Left colon (tissue), 2 donors: ENCODE measurements at regions not wholly inside any gene's neighbourhood (a gene's known extent, or its start where the extent isn't known, plus 50 kb on each side); places are given as distances from the start of the nearest gene placed in this dataset.
"Not testable (repeated sequence)": the region's sequence is repeated elsewhere in the genome, so short reads cannot be mapped to it uniquely, and the experiment has no call there.

ENCODE experiments used
- ATAC-seq: fragments of 200-7000 bp; cut with Tn5 transposase; one replicate; pipeline ENCODE4 v1.9.1; 2020; ENCODE audit warnings: mild to moderate bottlenecking, moderate library complexity
- DNase-seq, 2 donors: peaks; one replicate each; pipeline ENCODE4 v3.0.0-alpha.2; 2020
- intact Hi-C, 2 donors: fragments of 100-400 bp; cut with DNase I in 1 of 2; cut with micrococcal nuclease in 1 of 2; formaldehyde crosslinking; loops; one replicate each; pipeline versions ENCODE4 v1.11.2 to v1.14.0; 2022; cut with DNase I, micrococcal nuclease
- donor health status: DM: no; HTN: no; CAD: no.
- donor health status: DM: yes; HTN: yes; CAD: no.

DNA sequence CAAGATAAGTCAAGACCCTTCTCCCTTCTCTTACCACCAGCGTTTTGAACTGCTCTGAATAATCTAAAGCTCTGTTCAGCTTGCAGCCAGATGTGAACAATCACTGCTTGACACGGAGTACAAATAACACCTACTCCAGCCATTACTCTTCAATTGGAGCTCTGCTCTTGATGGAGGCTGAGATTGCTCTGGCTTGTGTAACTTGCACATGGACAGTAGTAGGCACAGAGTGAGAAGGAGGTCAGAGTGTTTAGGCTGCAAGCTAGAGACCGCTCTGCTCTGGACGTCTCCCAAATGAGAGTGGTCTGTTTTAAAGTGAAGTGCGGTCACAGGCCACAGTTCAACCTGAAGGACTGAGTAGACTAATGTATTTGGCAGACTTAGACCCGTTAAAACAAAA is 158.3 kb downstream of the HDGFL1 start:
- DNase-seq (no peak), ATAC-seq (no peak)
- intact Hi-C loops: no loop called here

DNA sequence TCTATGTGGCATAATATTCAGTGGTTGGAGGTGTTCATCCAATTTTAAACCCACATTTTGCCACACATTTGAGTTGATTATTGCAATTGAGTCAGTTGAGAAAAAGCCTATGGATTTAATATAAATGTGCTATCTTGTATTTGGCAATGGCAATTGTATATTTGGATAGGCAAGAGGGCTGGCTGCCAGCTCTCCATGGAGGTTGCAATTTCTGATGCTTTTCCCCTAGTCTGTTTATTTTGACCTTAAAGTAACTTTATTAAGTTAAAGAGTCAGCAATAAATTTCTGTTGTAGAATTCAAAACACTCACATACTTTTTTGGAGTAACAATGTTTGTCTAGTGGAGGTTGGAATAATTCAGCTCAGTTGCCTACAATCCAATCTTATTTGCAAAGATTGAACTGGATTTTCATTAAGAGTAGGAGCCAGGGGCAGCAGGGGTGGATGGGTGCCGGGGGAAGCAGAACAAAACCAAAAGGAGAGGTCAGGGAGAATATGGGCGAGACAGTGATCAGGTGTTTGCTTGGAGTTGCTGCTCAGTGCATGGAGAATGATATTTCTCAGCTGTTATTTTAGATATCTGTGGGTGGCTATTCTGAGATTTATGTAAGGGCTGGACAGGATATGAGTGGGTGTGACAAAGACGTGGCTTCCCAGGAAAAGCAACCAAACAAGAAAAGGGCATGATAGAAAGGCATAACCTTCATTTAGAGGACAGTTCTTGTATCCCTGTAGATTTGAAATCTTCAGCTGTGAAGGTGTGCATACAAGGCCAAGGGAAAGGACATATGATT is 163.0 kb downstream of the HDGFL1 start:
- no peak for ATAC-seq
- intact Hi-C loops: no loop called here
- no peak for DNase-seq

DNA sequence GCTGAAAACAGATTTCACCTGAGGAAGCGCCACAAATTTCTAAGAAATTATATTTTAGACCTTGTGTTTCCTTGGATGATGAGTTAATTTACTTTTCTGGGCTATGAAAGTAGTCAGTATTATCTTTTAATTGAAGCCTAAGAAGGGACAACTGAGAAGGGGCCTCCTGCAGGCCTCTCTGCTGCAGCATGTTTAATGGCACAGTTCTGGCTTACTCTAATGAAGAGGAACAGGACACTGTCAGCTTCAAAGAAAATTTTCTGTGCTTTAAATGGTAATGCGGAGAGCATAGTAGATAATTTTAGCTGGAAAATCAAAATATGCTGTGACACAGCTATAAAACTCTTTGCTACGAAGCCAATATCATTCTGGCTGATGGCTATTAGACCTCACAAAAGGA is 167.4 kb downstream of the HDGFL1 start:
- intact Hi-C loops: no loop called here
- ATAC-seq (no peak), DNase-seq (no peak)

DNA sequence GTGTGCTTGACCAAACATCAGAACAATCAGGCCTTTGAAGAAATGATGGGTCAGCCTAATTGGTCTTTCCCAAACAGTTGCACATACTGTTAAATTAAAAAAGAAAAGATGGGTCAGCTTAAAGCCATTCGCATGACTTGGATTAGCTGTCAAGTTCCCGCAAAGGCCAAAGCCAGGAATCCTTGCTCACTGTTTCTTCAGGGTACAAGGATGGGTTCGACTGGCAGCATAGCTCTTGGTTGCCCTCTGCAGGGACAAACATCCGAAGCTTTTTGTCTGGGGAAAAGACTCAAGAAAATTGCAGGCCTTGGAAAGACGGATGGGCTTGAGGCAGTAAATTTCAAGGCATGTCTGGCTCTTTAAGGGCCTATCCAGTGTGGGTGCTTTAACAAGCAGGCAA is 168.0 kb downstream of the HDGFL1 start:
- DNase-seq: peak; percentile 25 to 32
- intact Hi-C loops: no loop called here
- peak; percentile 65 for ATAC-seq

DNA sequence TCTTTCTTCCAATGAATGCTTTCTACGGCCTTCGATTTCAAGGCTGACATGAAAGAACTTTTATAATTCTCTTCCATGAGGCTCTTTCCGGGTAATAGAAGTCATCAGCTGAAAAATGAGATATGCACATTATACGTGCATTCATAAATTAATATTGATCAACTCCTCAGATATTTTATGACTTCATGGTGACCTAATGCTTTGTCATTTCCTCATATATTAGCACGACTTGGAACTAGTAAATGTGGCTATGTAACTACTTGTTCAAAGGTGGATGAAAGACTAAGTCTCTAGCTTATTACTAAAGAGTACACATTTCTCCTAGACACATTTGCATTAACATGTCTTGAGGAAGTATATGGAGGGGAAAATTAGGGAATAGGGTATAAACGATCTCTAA is 168.8 kb downstream of the HDGFL1 start:
- DNase-seq (no peak), ATAC-seq (no peak)
- intact Hi-C loops: no loop called here

DNA sequence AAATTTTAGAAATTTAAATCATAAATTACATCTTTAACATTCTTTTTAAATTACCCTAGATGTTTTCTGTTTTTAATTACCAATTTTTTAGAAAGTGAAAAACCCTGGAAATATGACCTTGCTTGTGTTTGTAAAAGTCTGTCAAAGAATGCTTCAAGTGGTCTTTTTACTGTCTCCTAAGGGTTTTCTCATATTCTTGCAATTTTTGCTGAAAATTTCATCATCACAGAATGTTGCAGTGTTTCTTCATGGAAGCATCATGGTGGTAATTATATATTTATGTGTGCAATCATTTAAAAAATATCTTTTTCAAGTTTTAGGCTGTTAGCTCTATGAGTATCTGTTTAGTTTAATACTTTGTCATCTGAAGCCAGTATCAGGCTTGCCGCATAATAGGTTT is 178.2 kb downstream of the HDGFL1 start:
- intact Hi-C loops: no loop called here
- no peak for DNase-seq
- ATAC-seq: no peak

DNA sequence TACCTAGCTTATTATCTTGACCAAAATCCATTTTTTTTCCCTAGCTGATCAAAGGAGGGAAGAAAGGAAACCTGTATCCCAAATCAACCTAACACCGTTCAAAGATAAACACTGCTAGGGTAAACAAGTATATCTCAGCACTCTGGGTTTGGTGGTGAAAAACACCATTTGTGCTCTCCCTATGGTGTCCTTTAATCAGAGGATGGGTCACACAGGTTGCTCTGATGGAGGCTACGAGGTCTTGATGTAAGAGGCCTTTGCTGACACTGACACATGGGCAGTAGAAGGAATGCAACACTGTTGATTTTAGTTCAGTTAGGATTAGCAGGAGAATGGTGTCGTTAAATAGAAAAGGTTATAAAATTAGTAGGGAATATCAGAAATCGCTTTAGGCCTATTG is 179.3 kb downstream of the HDGFL1 start:
- ATAC-seq (no peak), DNase-seq (no peak)
- intact Hi-C loops: no loop called here

DNA sequence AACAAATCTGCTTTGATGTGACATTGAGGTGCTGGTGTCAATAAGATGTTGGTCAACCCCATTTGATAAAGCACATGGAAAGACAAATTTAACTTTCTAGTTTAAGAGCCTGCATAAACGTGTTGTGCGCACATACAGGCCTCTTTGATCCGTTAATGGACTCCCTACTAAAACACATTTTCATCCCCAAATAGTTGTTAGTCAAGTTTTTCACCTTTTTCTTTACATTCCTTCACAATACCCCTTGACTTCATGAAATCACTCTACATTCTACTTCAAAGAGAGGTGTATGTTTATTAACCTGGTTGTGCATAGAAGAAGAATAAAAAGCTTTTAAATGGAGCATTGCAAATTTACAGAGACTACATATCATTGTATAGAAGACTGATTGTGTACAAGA is 180.3 kb downstream of the HDGFL1 start:
- intact Hi-C loops: no loop called here
- ATAC-seq (no peak), DNase-seq (no peak)

DNA sequence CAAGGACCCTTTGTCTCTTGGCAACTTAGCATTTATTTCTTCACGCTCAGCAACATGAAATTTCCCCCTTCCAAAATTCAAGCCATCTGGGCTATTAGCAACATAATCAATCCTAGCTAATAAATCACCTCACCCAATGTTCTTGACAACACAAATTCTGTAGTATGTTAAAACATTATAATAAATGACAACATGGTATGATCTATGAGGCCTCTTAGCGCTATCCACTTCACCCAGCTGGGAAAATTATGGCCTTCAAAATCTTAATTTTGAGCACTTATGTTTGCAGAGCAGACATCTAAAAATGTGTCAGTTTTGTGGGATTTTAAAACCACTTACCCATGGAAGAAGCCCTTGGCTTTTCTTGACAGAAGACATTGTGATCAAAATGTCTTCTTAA is 181.9 kb downstream of the HDGFL1 start:
- intact Hi-C loops: no loop called here
- ATAC-seq (no peak), DNase-seq (no peak)

DNA sequence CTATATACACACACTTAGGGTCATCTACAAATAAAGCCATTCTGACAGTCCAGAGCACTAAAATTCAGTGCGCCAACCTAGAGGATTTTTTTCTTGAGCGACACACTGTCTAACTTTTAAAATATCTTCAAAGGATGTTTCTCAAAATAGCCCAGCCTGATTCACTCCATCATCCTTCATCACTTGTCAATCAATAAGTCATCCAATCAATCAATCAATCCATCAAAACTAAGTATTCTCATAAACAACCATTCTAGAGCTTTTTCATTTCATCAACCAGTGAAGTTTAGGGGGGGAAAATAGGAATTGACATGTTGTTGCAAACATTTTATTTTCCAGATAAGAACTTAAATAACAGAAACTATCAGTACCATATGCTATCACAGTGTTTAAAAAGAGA is 183.2 kb downstream of the HDGFL1 start:
- intact Hi-C loops: no loop called here
- ATAC-seq (no peak), DNase-seq (no peak)

DNA sequence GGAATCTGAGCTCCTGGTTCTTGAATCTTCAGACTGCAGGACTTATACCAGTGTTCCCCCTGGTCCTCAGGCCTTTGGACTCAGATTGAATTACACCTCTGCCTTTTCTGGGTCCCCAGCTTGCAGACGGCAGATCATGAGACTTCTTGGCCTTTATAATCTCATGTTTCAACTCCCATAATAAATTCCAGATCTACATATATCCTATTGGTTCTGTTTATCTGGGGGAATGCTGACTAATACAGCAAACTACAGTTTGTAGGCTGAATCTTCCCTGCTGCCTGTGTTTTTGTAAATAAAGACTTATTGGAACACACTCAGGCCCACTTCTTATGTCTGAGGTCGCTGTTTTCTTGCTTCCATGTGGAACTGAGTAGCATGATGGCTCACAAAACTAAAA is 184.7 kb downstream of the HDGFL1 start:
- no peak for ATAC-seq
- DNase-seq: no peak
- intact Hi-C loops: no loop called here

DNA sequence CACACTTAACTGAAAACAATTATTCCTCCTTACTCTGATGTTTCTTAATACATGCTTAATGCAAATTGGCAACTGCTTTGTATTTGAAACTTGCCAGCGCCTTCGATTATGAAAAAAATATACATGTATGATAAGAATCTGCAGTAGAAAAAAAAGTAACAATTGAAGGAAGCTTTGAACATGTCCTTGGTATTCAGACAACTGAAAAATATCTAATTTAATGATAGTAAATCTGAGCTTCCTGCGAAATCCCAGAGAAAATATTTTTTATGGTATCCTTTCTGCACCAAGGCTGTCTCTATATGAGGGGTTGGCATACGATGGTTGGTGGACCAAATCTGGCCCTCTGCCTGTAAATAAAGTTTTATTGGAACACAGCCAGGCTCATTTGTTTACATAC is 186.2 kb downstream of the HDGFL1 start:
- intact Hi-C loops: no loop called here
- ATAC-seq (no peak), DNase-seq (no peak)

DNA sequence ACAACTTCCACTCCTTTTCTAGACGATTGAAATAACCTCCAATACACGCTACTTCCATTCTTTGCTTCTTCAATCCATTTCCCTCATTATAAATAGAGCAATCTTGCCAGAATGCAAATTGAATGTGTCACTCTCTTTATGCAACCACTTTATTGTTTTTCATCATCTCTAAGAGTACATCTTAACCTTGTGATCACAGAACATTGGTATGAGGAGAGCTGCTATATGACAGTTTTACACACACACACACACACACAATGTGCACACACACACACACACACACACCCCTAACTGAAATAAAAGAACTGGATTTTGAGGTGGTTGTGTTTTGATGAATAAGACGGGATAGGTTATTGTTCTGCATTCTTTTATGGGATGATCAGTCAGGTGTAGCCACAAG is 187.0 kb downstream of the HDGFL1 start:
- ATAC-seq: no peak
- intact Hi-C loops: no loop called here
- no peak for DNase-seq

DNA sequence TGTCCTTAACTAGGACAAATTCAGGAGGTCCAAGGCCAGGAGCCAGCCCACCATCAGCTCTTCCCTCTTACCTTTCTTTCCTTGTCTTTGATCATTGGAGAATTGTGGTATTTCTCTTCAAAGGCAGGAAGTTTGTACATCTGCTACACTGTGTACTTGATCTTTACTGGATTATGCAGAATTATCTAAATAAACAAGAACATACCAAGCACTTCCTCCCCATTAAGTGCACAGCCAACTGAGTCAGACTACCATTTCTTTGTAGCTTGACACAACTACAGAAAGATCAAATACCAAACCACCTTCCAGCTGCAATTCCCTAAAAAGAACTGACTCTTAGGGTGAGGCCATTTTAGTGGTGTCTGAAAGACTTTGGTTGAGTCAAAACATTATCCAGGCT is 195.1 kb downstream of the HDGFL1 start:
- DNase-seq (no peak), ATAC-seq (no peak)
- intact Hi-C loops: no loop called here

DNA sequence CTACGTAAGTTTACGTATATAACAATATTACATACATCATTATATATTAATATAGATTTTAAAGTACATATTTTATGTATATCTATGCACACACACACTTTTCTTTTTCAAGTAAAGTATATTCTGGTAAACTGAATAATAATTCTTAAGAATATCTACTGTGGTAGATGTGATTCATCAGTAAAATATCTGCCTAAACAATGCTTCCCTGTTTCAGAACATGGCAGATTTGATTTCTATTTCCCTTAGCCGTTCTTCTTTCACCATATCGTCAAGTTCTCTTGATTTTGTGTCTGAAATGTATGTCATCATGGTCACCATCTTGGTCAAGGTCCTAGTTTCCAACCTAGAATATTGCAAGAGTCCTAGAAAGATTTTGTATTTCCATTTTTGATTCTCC is 195.6 kb downstream of the HDGFL1 start:
- ATAC-seq: no peak
- intact Hi-C loops: no loop called here
- no peak for DNase-seq

DNA sequence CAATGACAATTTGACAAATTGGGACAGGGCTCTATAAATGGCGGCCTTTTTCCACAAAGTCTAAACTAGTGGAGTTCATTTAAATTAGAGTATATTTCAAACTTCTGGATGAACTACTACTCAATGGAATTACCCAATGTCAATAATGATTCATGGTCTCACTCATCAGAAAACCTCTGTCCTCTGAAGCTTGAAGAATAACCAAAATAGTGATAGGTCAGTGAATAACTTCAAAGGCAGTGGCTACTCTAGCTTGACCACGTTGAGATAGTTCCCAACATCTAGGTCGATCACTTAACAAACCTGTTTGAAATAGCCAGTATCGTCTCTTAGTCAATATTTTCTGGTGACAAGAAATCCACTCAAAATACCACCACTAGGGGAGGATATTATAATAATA is 197.6 kb downstream of the HDGFL1 start:
- DNase-seq (no peak), ATAC-seq (no peak)
- intact Hi-C loops: no loop called here

DNA sequence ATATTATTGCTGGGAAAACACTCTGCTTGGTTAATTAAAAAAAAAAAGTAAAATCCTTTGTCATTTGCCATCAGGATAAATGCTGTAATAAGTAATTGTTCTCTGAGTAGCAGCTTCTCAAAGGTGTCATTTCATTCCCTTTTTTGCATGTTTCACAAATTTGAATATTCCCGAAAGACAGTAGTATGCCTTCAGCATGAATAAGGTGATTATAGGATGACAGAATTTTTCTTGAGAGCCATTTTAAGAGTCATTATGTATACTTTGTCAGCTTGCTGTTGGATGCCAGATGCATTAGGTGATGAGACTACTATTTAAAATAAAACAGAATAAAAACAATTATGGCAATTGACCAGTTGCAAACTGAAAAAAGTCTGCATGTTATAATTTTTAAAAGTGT is 200.7 kb downstream of the HDGFL1 start:
- intact Hi-C loops: no loop called here
- ATAC-seq: no peak

DNA sequence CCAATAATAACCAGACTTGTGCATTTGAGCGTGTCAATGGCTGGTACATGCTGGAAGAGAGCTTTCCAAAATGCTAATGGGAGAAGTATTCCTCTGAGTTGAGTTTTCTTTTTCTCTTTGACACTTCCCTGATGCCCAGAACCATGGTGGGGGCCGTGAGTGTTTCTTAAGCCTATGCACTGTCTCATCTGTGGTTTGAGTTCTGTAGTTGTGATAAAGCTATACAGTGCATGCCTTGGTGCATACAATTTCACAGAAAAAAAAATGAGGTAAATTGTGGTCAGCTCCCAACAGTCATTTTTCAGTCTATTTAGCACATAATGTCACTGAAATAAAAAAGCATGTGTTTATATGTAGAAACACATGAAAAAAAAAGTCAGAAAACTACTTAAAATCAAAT is 204.8 kb downstream of the HDGFL1 start:
- ATAC-seq (no peak), DNase-seq (no peak)
- intact Hi-C loops: no loop called here

More for the DNA sequence above, 200.7 kb downstream of the HDGFL1 start:
- no peak for DNase-seq

DNA sequence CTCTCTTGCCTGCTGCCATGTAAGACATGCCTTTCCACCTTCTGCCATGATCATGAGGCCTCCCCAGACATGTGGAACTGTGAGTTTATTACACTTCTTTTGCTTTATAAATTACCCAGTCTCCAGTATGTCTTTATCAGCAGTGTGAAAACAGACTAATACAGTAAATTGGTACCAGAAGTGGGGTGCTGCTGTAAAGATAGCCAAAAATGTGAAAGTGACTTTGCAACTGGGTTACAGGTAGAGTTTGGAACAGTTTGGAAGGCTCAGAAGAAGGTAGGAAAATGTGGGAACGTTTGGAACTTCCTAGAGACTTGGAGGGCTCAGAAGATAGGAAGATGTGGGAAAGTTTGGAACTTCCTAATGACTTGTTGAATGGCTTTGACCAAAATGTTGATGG is 209.1 kb downstream of the HDGFL1 start:
- ATAC-seq, DNase-seq, intact Hi-C loops: not testable (repeated sequence)

DNA sequence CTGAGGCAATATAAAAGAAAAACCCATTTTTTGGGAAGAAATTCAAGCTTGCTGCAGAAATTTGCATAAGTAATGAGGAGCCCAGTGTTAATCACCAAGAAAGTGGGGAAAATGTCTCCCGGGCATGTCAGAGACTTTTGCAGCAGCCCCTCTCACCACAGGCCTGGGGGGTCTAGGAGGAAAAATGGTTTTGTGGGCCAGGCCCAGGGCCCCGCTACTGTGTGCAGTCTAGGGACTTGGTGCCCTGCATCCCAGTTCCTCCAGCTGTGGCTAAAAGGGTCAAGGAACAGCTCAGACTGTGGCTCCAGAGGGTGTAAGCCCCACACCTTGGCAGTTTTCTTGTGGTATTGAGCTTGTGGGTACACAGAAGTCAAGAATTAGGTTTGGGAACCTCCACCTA is 209.7 kb downstream of the HDGFL1 start:
- DNase-seq (no peak), ATAC-seq (no peak)
- intact Hi-C loops: no loop called here

DNA sequence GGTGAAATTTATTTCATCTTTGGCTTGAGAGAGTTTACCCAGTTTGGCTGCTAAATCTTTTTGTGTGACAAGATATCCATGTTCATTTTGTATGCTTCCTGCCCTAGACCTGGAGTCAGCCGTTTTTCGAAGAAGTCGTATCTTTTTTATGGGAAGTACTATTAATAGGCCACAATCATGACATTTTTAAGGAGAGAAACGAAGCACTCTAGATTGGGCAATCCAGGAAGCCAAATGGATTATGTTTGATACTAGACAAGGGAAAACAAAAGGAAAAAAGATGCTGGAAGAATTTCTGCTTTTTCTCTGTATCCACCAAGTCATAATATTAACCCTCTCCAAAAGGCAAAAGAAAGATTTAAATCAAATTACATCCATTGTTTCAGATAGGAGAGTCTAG is 214.6 kb downstream of the HDGFL1 start:
- DNase-seq (no peak), ATAC-seq (no peak)
- intact Hi-C loops: no loop called here
